ENCODE measurements at regions not wholly inside any gene's neighbourhood (a gene's known extent, or its start where the extent isn't known, plus 50 kb on each side); places are given as distances from the start of the nearest gene placed in this dataset.
"Not testable (repeated sequence)": the region's sequence is repeated elsewhere in the genome, so short reads cannot be mapped to it uniquely, and the experiment has no call there.

- TF ChIP-seq CTCF (IDR thresholded peaks at IDR 0.05; ENCODE audit: borderline replicate concordance, extremely low read depth, insufficient read depth), result no peak
- H3K27me3 ChIP-seq (ENCODE audit: control insufficient read depth, insufficient read depth, low read length), result no peaks in the 10 kb centered on the region
- H3K9ac ChIP-seq (ENCODE audit: low read length in 3 of 3), result no peak overlapping the region
- intact Hi-C loops (cut with DNase I), result no loop called here
- H3K36me3 ChIP-seq (ENCODE audit: control insufficient read depth in 2 of 3, insufficient read depth in 3 of 3, low read length in 3 of 3), result no peaks in the 10 kb centered on the region
- no peak overlapping the region for H3K27ac ChIP-seq (ENCODE audit: low read depth in 2 of 2, low read length in 2 of 2)
- H3K4me1 ChIP-seq (ENCODE audit: control insufficient read depth in 2 of 3, insufficient read depth in 2 of 3, low read depth in 1 of 3, low read length in 3 of 3), result no peaks in the 10 kb centered on the region
- FAIRE-seq (no peak), DNase-seq (no peak)
- no peak overlapping the region for H3K4me3 ChIP-seq (ENCODE audit: low read length in 3 of 3)
- no peaks in the 10 kb centered on the region for H3K9me3 ChIP-seq (ENCODE audit: control insufficient read depth in 2 of 3, insufficient read depth in 1 of 3, low read length in 3 of 3)
Observed at GRCh38 chr3:63132461-63133250, 145.5 kb upstream of the SYNPR start.

DNA sequence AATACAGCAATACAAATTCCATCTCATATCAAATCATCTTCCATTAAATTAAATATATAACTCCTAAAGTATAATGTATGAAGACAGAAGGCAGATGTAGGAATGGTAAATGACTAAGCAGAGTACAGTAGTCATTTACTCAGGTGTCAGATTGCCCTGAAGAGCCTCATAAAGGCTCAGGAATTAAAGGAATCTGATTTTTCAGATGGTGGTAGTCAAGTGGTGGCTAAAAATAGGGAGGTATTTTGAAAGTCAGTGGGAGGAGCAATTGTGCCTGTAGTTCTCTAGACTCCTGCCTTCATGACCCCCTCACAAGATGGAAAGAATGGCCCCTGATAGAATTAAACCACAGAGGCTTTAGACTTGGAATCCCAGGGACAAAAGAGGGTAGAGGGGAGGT, 142.7 kb upstream of the SYNPR start:
- intact Hi-C loops (cut with DNase I), result no loop called here
- FAIRE-seq, result no peak

DNA sequence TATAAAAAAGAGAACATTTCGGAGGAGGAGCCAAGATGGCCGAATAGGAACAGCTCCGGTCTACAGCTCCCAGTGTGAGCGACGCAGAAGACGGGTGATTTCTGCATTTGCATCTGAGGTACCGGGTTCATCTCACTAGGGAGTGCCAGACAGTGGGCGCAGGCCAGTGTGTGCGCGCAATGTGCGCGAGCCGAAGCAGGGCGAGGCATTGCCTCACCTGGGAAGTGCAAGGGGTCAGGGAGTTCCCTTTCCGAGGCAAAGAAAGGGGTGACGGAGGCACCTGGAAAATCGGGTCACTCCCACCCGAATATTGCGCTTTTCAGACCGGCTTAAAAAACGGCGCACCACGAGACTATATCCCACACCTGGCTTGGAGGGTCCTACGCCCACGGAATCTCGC, 141.9 kb upstream of the SYNPR start:
- H3K4me1 ChIP-seq (ENCODE audit: control insufficient read depth in 2 of 3, insufficient read depth in 2 of 3, low read depth in 1 of 3, low read length in 3 of 3); H3K27me3 ChIP-seq (ENCODE audit: control insufficient read depth, insufficient read depth, low read length); H3K9ac ChIP-seq (ENCODE audit: low read length in 3 of 3); H3K36me3 ChIP-seq (ENCODE audit: control insufficient read depth in 2 of 3, insufficient read depth in 3 of 3, low read length in 3 of 3); intact Hi-C loops (cut with DNase I); H3K9me3 ChIP-seq (ENCODE audit: control insufficient read depth in 2 of 3, insufficient read depth in 1 of 3, low read length in 3 of 3); DNase-seq; FAIRE-seq; H3K4me3 ChIP-seq (ENCODE audit: low read length in 3 of 3); H3K27ac ChIP-seq (ENCODE audit: low read depth in 2 of 2, low read length in 2 of 2): not testable (repeated sequence)

More for the DNA sequence above, 142.7 kb upstream of the SYNPR start:
- H3K9me3 ChIP-seq (ENCODE audit: control insufficient read depth in 2 of 3, insufficient read depth in 1 of 3, low read length in 3 of 3), result no peaks in the 10 kb centered on the region
- H3K9ac ChIP-seq (ENCODE audit: low read length in 3 of 3), result no peak overlapping the region
- no peak overlapping the region for H3K27ac ChIP-seq (ENCODE audit: low read depth in 2 of 2, low read length in 2 of 2)
- no peak for DNase-seq
- H3K4me1 ChIP-seq (ENCODE audit: control insufficient read depth in 2 of 3, insufficient read depth in 2 of 3, low read depth in 1 of 3, low read length in 3 of 3), result no peaks in the 10 kb centered on the region
- H3K4me3 ChIP-seq (ENCODE audit: low read length in 3 of 3), result no peak overlapping the region
- no peak for TF ChIP-seq CTCF (IDR thresholded peaks at IDR 0.05; ENCODE audit: borderline replicate concordance, extremely low read depth, insufficient read depth)
- H3K27me3 ChIP-seq (ENCODE audit: control insufficient read depth, insufficient read depth, low read length), result no peaks in the 10 kb centered on the region
- no peaks in the 10 kb centered on the region for H3K36me3 ChIP-seq (ENCODE audit: control insufficient read depth in 2 of 3, insufficient read depth in 3 of 3, low read length in 3 of 3)

- Histone ChIP-seq H3K27me3 (ENCODE audit: control insufficient read depth, insufficient read depth, low read length) (no peaks in the 10 kb centered on the region), H3K4me3 (ENCODE audit: low read length in 3 of 3) (no peak overlapping the region), H3K36me3 (ENCODE audit: control insufficient read depth in 2 of 3, insufficient read depth in 3 of 3, low read length in 3 of 3) (no peaks in the 10 kb centered on the region), H3K9ac (ENCODE audit: low read length in 3 of 3) (no peak overlapping the region), H3K4me1 (ENCODE audit: control insufficient read depth in 2 of 3, insufficient read depth in 2 of 3, low read depth in 1 of 3, low read length in 3 of 3) (no peaks in the 10 kb centered on the region), H3K9me3 (ENCODE audit: control insufficient read depth in 2 of 3, insufficient read depth in 1 of 3, low read length in 3 of 3) (no peaks in the 10 kb centered on the region), H3K27ac (ENCODE audit: low read depth in 2 of 2, low read length in 2 of 2) (no peak overlapping the region)
- FAIRE-seq, result no peak
- DNase-seq, result no peak
- TF ChIP-seq CTCF (IDR thresholded peaks at IDR 0.05; ENCODE audit: borderline replicate concordance, extremely low read depth, insufficient read depth), result no peak
- intact Hi-C loops (cut with DNase I), result no loop called here
Observed at GRCh38 chr3:63142681-63143080, 135.4 kb upstream of the SYNPR start.
